Thyroid gland (tissue), 4 donors: ENCODE measurements at regions not wholly inside any gene's neighbourhood (a gene's known extent, or its start where the extent isn't known, plus 50 kb on each side); places are given as distances from the start of the nearest gene placed in this dataset.

ENCODE experiments used
- DNase-seq, 2 donors: peaks; one replicate each; pipeline ENCODE4 v3.0.0-alpha.2; 2019
- H3K27ac ChIP-seq, 3 donors: fragments of 200-600 bp; sonication (generic); 1 replicate in 2 of 3; 2 replicates in 1 of 3; pipeline ENCODE4 v1.5.1; 2016 to 2019; ENCODE audit warnings: mild to moderate bottlenecking in 1 of 3, moderate library complexity in 1 of 3
- H3K27me3 ChIP-seq: fragments of 200-600 bp; sonication (generic); one replicate; pipeline ENCODE4 v1.5.1; 2019
- H3K36me3 ChIP-seq, 2 donors: fragments of 200-600 bp; sonication (generic); one replicate each; pipeline ENCODE4 v1.5.1; 2016 to 2019
- H3K4me1 ChIP-seq, 2 donors: fragments of 200-600 bp; sonication (generic); one replicate each; pipeline ENCODE4 v1.5.1; 2017 to 2019
- H3K4me3 ChIP-seq, 3 donors: fragments of 200-600 bp; sonication (generic); replicated peaks in 1 of 3; 1 replicate in 2 of 3; 2 replicates in 1 of 3; pipeline ENCODE4 v1.5.1; 2016; ENCODE audit warnings: mild to moderate bottlenecking in 1 of 3
- H3K9me3 ChIP-seq: fragments of 200-600 bp; sonication (generic); one replicate; pipeline ENCODE4 v1.5.1; 2017
- POLR2A ChIP-seq, 2 donors: fragments of 450-650 bp; IDR thresholded peaks; one replicate each; pipeline ENCODE4 v1.6.1; 2017; ENCODE audit warnings: antibody characterized with exemption in 2 of 2, mild to moderate bottlenecking in 2 of 2, moderate library complexity in 1 of 2
- WGBS, 2 donors: methylation state at CpG; one replicate each; pipeline ENCODE4 v1.1.5; 2017; 5-methylcytosine and 5-hydroxymethylcytosine counted together
- intact Hi-C: fragments of 100-400 bp; cut with DNase I; formaldehyde crosslinking; loops from one replicate; pipeline ENCODE4 v1.15.1; 2023
- TF ChIP-seq, protein P1 (sequence below), 6 experiments: fragments of 200-600 bp in 3 of 6; fragments of 450-650 bp in 3 of 6; sonication (generic) in 3 of 6; IDR thresholded peaks; one replicate each; pipeline ENCODE4 v1.5.1; 2016 to 2019; ENCODE audit warnings: antibody characterized with exemption in 6 of 6, mild to moderate bottlenecking in 2 of 6, inconsistent platforms in 1 of 6, moderate library complexity in 1 of 6

DNA sequence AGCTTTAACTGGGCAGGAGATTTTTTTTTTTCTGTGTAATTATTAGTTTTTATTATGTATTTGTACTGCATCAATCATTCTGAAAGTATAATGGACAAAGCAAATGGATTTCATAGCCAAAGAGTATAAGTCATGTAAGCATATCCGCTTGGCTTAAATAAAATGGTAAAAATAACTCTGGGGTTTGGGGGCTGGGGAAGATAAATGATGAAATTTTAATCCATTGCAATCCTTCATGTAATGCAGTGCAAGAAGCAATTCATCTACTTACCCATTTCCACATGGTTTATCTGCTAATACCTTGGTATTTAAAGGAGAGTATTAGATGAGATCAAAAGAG is 781.4 kb downstream of the QKI start:
- no peaks in the 10 kb centered on the region for H3K27me3 ChIP-seq
- TF ChIP-seq, protein P1, sequence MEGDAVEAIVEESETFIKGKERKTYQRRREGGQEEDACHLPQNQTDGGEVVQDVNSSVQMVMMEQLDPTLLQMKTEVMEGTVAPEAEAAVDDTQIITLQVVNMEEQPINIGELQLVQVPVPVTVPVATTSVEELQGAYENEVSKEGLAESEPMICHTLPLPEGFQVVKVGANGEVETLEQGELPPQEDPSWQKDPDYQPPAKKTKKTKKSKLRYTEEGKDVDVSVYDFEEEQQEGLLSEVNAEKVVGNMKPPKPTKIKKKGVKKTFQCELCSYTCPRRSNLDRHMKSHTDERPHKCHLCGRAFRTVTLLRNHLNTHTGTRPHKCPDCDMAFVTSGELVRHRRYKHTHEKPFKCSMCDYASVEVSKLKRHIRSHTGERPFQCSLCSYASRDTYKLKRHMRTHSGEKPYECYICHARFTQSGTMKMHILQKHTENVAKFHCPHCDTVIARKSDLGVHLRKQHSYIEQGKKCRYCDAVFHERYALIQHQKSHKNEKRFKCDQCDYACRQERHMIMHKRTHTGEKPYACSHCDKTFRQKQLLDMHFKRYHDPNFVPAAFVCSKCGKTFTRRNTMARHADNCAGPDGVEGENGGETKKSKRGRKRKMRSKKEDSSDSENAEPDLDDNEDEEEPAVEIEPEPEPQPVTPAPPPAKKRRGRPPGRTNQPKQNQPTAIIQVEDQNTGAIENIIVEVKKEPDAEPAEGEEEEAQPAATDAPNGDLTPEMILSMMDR (IDR thresholded peaks at IDR 0.05) = no peak
- no peak for TF ChIP-seq POLR2A (IDR thresholded peaks at IDR 0.05)
- WGBS, 2 donors = 84 to 88% methylated on average over 1 of the region's 1 CpG
- intact Hi-C loops = no loop called here
- no peaks in the 10 kb centered on the region for H3K4me1 ChIP-seq
- H3K4me3 ChIP-seq = no peak overlapping the region
- no peak overlapping the region for H3K27ac ChIP-seq
- DNase-seq = no peak
- H3K36me3 ChIP-seq = no peaks in the 10 kb centered on the region
- no peaks in the 10 kb centered on the region for H3K9me3 ChIP-seq

DNA sequence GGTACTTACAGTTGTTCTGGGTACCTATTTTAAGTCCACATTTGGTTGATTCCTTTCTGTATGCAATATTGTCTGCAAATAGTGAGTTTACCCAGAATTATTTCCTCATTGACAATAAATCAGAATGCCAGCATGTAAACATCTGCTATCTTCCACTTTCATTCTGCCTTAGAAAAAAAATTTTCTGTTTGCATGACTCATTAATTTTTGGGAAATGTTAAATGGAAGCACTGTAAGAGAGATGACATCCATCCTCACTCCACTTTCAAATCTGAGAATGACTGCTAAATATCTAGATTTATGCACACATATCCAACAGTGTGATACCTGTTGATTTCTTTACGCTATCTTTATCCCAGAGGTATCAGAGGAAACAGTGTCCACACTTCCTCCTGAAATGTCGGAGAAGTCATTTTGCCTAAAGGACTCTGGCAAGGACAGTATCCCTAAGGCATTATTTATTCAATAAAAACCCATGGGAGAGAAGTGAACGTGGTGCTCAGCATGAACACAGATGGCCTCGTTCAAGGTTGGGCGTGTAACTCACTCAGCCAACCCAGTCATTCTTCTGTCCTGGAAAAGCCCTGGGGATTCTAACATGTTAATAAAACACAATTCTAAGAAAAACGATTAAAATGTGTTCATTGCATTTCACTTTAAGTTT is 780.9 kb downstream of the QKI start:
- Histone ChIP-seq H3K27ac (no peak overlapping the region), H3K36me3 (no peaks in the 10 kb centered on the region), H3K9me3 (no peaks in the 10 kb centered on the region), H3K27me3 (no peaks in the 10 kb centered on the region), H3K4me1 (no peaks in the 10 kb centered on the region), H3K4me3 (no peak overlapping the region)
- TF ChIP-seq, protein P1 (IDR thresholded peaks at IDR 0.05) = no peak
- no peak for TF ChIP-seq POLR2A (IDR thresholded peaks at IDR 0.05)
- intact Hi-C loops = no loop called here
- DNase-seq = no peak
- WGBS, 2 donors = 61 to 73% methylated on average over 6 of the region's 6 CpGs

DNA sequence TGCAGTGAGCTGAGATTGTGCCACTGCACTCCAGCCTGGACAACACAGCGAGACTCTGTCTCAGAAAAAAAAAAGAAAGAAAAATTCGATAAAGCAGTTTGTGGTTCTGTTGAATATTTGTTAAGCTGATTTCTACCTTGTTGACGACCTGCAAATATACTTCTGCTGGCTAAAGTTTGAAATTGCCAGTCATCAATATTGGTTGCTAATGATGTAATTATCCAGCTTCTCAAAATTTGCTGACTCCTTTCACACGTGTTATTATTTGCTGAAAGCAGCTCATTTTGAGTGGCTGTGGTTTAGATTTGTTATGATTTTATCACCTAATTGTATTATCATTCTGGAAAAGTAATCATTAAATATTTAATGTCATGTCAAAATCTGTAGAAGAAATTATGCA is 774.3 kb downstream of the QKI start:
- 89 to 90% methylated on average over 4 of the region's 4 CpGs for WGBS, 2 donors
- H3K9me3 ChIP-seq = no peaks in the 10 kb centered on the region
- DNase-seq = no peak
- H3K27ac ChIP-seq = no peak overlapping the region
- no peaks in the 10 kb centered on the region for H3K4me1 ChIP-seq
- intact Hi-C loops = no loop called here
- H3K36me3 ChIP-seq = no peaks in the 10 kb centered on the region
- TF ChIP-seq, protein P1 (IDR thresholded peaks at IDR 0.05) = no peak
- TF ChIP-seq POLR2A (IDR thresholded peaks at IDR 0.05) = no peak
- H3K27me3 ChIP-seq = no peaks in the 10 kb centered on the region
- no peak overlapping the region for H3K4me3 ChIP-seq

GRCh38 chr6:164185471-164185871 is 771.0 kb downstream of the QKI start:
- Histone ChIP-seq H3K27ac (no peak overlapping the region), H3K27me3 (no peaks in the 10 kb centered on the region), H3K9me3 (no peaks in the 10 kb centered on the region), H3K36me3 (no peaks in the 10 kb centered on the region), H3K4me3 (no peak overlapping the region), H3K4me1 (no peaks in the 10 kb centered on the region)
- no peak for DNase-seq
- intact Hi-C loops = no loop called here
- TF ChIP-seq, protein P1 (IDR thresholded peaks at IDR 0.05) = no peak
- TF ChIP-seq POLR2A (IDR thresholded peaks at IDR 0.05) = no peak
- 76 to 78% methylated on average over 7 of the region's 7 CpGs for WGBS, 2 donors

GRCh38 chr6:164184410-164184809 is 769.9 kb downstream of the QKI start:
- DNase-seq = no peak
- no peaks in the 10 kb centered on the region for H3K4me1 ChIP-seq
- H3K9me3 ChIP-seq = no peaks in the 10 kb centered on the region
- no peaks in the 10 kb centered on the region for H3K36me3 ChIP-seq
- intact Hi-C loops = no loop called here
- 69 to 84% methylated on average over 4 of the region's 4 CpGs for WGBS, 2 donors
- no peak overlapping the region for H3K4me3 ChIP-seq
- H3K27ac ChIP-seq = no peak overlapping the region
- no peaks in the 10 kb centered on the region for H3K27me3 ChIP-seq
- TF ChIP-seq, protein P1 (IDR thresholded peaks at IDR 0.05) = no peak
- TF ChIP-seq POLR2A (IDR thresholded peaks at IDR 0.05) = no peak
